GM12874 (cell line): ENCODE measurements at regions not wholly inside any gene's neighbourhood (a gene's known extent, or its start where the extent isn't known, plus 50 kb on each side); places are given as distances from the start of the nearest gene placed in this dataset.

Experiments used
- TF ChIP-seq, protein P1 (sequence below): IDR thresholded peaks from 2 replicates; pipeline ENCODE4 v1.5.1; 2011; ENCODE audit warnings: low read depth, mild to moderate bottlenecking, control low read depth, low read length, moderate library complexity; ENCODE audit not compliant: insufficient read depth

DNA sequence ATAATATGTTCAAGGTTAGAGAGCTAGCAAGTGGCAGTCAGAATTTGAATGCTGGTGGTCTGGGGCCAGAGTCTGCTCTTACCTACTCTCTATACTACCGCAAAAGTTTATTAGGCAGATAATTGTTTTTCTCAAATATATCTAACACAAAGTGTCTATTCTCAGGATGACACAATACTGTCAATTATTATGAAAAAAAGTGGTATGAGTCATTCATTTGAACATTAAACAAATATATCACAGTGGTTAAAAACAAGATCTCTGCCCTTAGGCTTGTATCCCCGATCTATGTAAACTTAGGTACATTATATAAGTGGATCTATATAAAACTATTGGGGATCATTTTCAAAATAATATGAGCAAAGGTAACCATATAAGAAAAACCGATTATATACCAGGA lies 354.9 kb downstream of the CETN3 start:
- TF ChIP-seq, protein P1, sequence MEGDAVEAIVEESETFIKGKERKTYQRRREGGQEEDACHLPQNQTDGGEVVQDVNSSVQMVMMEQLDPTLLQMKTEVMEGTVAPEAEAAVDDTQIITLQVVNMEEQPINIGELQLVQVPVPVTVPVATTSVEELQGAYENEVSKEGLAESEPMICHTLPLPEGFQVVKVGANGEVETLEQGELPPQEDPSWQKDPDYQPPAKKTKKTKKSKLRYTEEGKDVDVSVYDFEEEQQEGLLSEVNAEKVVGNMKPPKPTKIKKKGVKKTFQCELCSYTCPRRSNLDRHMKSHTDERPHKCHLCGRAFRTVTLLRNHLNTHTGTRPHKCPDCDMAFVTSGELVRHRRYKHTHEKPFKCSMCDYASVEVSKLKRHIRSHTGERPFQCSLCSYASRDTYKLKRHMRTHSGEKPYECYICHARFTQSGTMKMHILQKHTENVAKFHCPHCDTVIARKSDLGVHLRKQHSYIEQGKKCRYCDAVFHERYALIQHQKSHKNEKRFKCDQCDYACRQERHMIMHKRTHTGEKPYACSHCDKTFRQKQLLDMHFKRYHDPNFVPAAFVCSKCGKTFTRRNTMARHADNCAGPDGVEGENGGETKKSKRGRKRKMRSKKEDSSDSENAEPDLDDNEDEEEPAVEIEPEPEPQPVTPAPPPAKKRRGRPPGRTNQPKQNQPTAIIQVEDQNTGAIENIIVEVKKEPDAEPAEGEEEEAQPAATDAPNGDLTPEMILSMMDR = no peak

DNA sequence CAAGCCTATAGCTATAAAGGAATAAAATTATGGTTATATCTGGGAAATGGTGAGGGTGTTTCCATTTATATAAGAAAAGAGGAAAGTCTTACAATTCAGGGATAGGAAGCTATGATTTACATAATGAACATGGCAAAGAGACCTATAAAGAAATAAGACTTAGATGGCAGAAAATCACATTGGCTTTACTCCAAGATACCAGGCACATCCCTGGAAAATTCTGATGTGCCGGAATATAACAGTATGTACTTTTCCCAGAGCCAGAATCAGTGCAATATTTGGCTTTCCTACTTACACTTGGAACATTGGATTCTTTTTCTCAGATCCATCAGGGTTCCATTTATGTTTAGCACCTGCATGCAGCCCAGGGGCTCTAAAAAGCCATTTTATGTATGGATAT lies 357.8 kb downstream of the CETN3 start:
- TF ChIP-seq, protein P1 = no peak

DNA sequence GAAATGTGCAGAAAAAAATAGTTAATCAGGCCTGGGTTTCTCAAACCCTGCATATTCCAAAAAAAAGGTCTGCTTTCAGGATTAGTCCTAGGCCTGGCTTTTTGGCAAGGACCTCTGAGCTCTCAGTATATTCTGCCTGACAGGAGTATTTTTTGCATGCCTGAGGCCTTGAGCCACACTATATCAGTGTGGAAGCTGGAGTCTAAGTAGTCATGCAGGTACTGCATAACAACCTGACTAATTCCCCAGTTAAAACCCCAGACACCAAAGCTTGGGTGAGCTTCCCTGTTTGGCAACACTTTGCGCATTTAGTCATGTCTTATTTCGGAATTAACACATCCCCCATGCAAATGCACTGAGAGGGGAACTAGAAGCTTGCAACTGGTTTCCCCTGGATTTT lies 359.5 kb downstream of the CETN3 start:
- TF ChIP-seq, protein P1 = no peak

DNA sequence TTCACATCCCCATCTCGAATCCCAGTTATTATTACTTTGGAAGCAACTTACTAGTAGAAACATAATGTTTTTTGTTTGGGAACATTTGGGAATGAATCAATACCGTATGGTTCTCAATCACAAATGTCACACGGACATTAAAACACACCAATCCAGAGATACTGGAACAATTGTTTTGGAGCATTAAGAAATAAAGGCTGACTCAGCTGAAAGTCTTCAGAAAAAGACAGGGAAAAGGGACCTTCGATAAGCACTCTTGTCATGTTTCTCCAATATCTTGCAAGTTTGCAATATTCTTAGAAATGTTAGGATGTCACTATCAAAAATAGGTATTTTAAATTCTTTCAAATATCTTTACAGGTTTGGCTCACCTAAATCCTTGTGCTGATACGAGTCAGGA lies 362.4 kb downstream of the CETN3 start:
- TF ChIP-seq, protein P1 = no peak

DNA sequence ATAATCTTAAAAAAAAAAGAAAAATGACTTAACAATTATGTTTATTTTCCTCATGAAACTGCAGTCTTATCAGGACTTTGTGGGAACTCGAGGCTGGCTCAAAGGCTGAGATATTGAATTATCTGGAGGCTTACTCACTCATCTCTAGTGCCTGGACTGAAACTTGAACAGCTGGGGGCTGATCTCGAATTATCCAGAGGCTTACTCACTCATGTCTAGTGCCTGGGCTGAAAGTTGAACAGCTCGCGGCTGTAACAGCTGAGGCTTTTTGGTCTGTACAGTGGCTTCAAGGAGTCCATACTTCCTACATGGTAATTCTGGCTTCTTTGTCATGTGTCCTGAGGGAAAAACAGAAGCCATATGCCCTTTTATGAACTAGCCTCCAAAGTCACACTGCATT lies 371.9 kb downstream of the CETN3 start:
- TF ChIP-seq, protein P1 = no peak

DNA sequence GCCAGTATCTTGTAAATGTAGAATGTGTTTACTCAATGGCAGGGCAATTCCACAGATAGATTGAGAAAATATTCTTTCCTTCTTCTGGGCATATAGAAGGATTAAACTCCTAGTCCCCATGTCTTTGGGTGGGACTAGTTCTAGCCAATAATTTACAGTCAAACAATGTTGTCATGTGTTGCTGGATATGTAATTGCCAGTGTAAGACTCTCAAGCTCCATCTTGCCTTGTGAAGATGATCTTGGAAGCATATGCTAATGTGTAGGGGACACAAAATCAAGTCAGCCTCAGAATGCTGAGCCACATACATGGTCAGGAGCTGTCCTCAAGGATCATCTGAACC lies 386.9 kb downstream of the CETN3 start:
- TF ChIP-seq, protein P1 = no peak

DNA sequence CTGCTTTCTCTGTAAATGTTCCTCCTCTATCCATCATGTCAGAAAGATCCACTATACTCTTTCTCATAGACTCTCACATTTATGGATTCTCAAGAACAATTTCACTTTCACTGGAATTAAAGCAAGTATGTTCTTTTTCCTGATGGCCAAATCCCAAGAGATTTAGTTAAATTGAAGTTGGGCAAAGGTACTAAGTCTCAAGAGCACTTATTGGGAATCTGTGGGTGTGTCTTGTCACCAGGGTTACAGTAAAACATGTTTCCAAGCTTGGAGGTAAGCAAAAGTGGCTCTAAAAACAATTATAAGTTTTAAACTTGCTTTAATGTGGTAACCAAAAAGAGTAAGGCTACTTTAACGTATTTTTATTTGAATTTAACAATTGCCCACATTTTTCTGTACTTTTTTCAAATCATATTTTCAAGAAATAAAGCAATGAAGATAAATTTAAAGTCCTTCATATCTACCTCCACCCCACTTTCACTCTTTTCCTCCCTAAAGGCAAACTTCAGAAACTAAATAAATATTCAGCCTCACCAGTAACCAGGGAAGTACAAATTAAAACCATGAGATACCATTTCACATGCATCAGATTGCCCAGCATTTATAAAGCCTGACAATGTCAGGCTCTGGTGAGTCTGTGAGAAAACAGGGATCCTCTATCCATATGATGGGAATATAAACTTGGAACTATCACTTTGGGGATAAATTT lies 387.4 kb downstream of the CETN3 start:
- TF ChIP-seq, protein P1 = no peak
